Hepatocyte (in vitro differentiated cells): ENCODE measurements at regions not wholly inside any gene's neighbourhood (a gene's known extent, or its start where the extent isn't known, plus 50 kb on each side); places are given as distances from the start of the nearest gene placed in this dataset.

Experiments used
- DNase-seq: peaks from one replicate; pipeline ENCODE4 v3.0.0-alpha.2; 2016; ENCODE audit warnings: low spot score
- H2AFZ ChIP-seq: fragments of 200-600 bp; sonication (generic); 2 replicates; pipeline ENCODE4 v1.6.0; 2016; ENCODE audit warnings: antibody characterized with exemption, mild to moderate bottlenecking
- H3K27ac ChIP-seq: fragments of 200-600 bp; sonication (generic); 2 replicates; pipeline ENCODE4 v1.5.1; 2016; ENCODE audit warnings: mild to moderate bottlenecking
- H3K27me3 ChIP-seq: fragments of 200-600 bp; sonication (generic); 2 replicates; pipeline ENCODE4 v1.6.1; 2016
- H3K36me3 ChIP-seq: fragments of 200-600 bp; sonication (generic); replicated peaks from 2 replicates; pipeline ENCODE4 v1.5.1; 2016; ENCODE audit warnings: low read depth; ENCODE audit not compliant: insufficient read depth
- H3K4me1 ChIP-seq: fragments of 200-600 bp; sonication (generic); 2 replicates; pipeline ENCODE4 v1.5.1; 2016; ENCODE audit warnings: mild to moderate bottlenecking, moderate library complexity; ENCODE audit not compliant: insufficient read depth
- H3K4me2 ChIP-seq: fragments of 200-600 bp; sonication (generic); 2 replicates; pipeline ENCODE4 v1.6.0; 2016
- H3K4me3 ChIP-seq: fragments of 200-600 bp; sonication (generic); 2 replicates; pipeline ENCODE4 v1.5.1; 2016; ENCODE audit warnings: mild to moderate bottlenecking
- H3K79me2 ChIP-seq: fragments of 200-600 bp; sonication (generic); 2 replicates; pipeline ENCODE4 v1.6.0; 2017; ENCODE audit warnings: mild to moderate bottlenecking
- H3K9me2 ChIP-seq: fragments of 200-600 bp; sonication (generic); replicated peaks from 2 replicates; pipeline ENCODE4 v1.6.0; 2017; ENCODE audit warnings: mild to moderate bottlenecking; ENCODE audit not compliant: insufficient read depth
- H3K9me3 ChIP-seq: fragments of 200-600 bp; sonication (generic); 2 replicates; pipeline ENCODE4 v1.5.1; 2016; ENCODE audit warnings: low read depth, mild to moderate bottlenecking
- H4K20me1 ChIP-seq: fragments of 200-600 bp; sonication (generic); 2 replicates; pipeline ENCODE4 v1.6.0; 2016; ENCODE audit warnings: mild to moderate bottlenecking; ENCODE audit not compliant: insufficient read depth, poor library complexity, severe bottlenecking
- EZH2 ChIP-seq: fragments of 200-600 bp; sonication (generic); IDR thresholded peaks from 2 replicates; pipeline ENCODE4 v1.6.1; 2016; ENCODE audit warnings: antibody characterized with exemption, mild to moderate bottlenecking, borderline replicate concordance
- EZH2phosphoT487 ChIP-seq: fragments of 200-600 bp; sonication (generic); IDR thresholded peaks from one replicate; pipeline ENCODE4 v1.6.1; 2018; ENCODE audit warnings: antibody characterized with exemption, mild to moderate bottlenecking, low read depth, moderate library complexity; ENCODE audit not compliant: unreplicated experiment, severe bottlenecking
- WGBS: methylation state at CpG from one replicate; pipeline ENCODE4 v1.1.6; 2016; ENCODE audit warnings: low lambda C conversion rate; ENCODE audit errors: missing lambda C conversion rate; 5-methylcytosine and 5-hydroxymethylcytosine counted together
- TF ChIP-seq, protein P1 (sequence below): fragments of 200-600 bp; sonication (generic); IDR thresholded peaks from 2 replicates; pipeline ENCODE4 v1.5.1; 2016; ENCODE audit warnings: antibody characterized with exemption, mild to moderate bottlenecking; ENCODE audit not compliant: poor library complexity

DNA sequence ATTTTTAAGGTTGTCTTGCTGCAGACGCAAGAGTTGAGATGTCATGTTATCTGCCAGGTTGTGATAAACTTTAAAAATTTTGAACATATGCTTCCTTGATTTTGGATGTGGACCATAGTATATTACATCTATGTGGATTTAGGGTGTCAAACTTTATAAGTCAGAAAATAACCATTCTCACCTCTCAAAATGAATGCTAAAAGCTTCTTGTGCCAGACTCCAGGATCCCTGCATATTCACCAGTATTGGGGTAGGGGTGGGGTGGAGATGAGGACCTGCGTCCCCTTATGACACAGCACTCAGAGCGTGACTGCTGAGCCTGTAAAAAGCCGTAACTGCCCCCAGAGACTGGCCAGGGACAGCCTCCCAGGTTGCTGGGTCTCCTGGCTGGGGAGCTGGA is 524.4 kb downstream of the LMO7 start:
- WGBS, result 91% methylated on average over 4 of the region's 4 CpGs
- Histone ChIP-seq H3K9me3 (no peaks in the 10 kb centered on the region), H3K9me2 (no peaks in the 10 kb centered on the region), H3K27ac (no peak overlapping the region), H2AFZ (no peak overlapping the region), H3K79me2 (no peaks in the 10 kb centered on the region), H3K4me2 (no peak overlapping the region), H3K4me3 (no peak overlapping the region), H4K20me1 (no peaks in the 10 kb centered on the region), H3K4me1 (no peaks in the 10 kb centered on the region), H3K27me3 (no peaks in the 10 kb centered on the region), H3K36me3 (no peaks in the 10 kb centered on the region)
- TF ChIP-seq EZH2 (no peak), EZH2phosphoT487 (no peak)
- TF ChIP-seq, protein P1, sequence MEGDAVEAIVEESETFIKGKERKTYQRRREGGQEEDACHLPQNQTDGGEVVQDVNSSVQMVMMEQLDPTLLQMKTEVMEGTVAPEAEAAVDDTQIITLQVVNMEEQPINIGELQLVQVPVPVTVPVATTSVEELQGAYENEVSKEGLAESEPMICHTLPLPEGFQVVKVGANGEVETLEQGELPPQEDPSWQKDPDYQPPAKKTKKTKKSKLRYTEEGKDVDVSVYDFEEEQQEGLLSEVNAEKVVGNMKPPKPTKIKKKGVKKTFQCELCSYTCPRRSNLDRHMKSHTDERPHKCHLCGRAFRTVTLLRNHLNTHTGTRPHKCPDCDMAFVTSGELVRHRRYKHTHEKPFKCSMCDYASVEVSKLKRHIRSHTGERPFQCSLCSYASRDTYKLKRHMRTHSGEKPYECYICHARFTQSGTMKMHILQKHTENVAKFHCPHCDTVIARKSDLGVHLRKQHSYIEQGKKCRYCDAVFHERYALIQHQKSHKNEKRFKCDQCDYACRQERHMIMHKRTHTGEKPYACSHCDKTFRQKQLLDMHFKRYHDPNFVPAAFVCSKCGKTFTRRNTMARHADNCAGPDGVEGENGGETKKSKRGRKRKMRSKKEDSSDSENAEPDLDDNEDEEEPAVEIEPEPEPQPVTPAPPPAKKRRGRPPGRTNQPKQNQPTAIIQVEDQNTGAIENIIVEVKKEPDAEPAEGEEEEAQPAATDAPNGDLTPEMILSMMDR, result no peak
- DNase-seq, result no peak

DNA sequence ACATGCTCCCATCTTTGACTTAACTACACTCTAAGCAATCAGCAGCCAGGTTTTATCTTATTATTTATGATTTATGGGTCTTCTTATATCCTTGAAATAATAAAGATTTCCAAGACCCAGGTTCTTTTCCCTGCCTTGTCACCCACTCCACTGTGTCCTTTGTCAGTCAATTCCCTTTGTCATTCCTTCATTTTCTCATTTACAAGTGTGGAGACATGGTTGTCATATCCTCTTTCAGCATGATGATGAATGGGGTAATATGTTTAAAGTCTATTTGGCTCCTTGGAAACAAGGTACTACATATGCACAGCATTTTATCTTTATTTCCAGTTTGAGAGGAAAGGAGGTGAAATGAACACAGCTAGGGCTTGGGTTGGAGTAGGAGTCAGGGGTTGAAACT is 521.8 kb downstream of the LMO7 start:
- H3K4me1 ChIP-seq, result no peaks in the 10 kb centered on the region
- H3K4me2 ChIP-seq, result no peak overlapping the region
- H3K9me3 ChIP-seq, result no peaks in the 10 kb centered on the region
- H3K4me3 ChIP-seq, result no peak overlapping the region
- H3K79me2 ChIP-seq, result no peaks in the 10 kb centered on the region
- H2AFZ ChIP-seq, result no peak overlapping the region
- no peaks in the 10 kb centered on the region for H3K36me3 ChIP-seq
- no peak for DNase-seq
- H3K27me3 ChIP-seq, result no peaks in the 10 kb centered on the region
- no peak overlapping the region for H3K27ac ChIP-seq
- H3K9me2 ChIP-seq, result no peaks in the 10 kb centered on the region
- H4K20me1 ChIP-seq, result no peaks in the 10 kb centered on the region
- TF ChIP-seq EZH2phosphoT487 (no peak), EZH2 (no peak)
- TF ChIP-seq, protein P1, result no peak

DNA sequence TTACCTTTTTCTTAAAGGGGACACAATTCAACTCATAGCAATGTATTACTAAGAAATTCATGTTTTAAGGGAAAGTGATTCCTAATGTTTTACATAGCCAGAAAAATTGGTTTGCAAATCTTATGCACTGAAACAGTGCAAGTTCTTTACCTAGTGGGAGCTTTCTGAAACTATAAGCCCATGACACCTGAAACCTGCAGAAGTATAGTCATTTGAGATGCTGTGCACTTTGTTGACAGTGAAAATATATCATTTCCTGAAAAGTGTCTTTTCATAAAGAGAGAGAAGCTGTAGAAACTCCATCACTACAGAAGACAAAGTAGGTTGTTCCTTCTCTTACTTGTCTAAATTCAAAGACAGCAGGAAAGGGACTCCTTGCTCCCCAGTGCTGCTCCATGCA is 517.1 kb downstream of the LMO7 start:
- H3K4me2 ChIP-seq, result no peak overlapping the region
- no peak overlapping the region for H3K4me3 ChIP-seq
- H3K27ac ChIP-seq, result no peak overlapping the region
- TF ChIP-seq EZH2 (no peak), EZH2phosphoT487 (no peak)
- TF ChIP-seq, protein P1, result no peak
- no peaks in the 10 kb centered on the region for H3K9me3 ChIP-seq
- H3K9me2 ChIP-seq, result no peaks in the 10 kb centered on the region
- no peaks in the 10 kb centered on the region for H3K4me1 ChIP-seq
- H3K36me3 ChIP-seq, result no peaks in the 10 kb centered on the region
- no peak overlapping the region for H2AFZ ChIP-seq
- DNase-seq, result no peak
- no peaks in the 10 kb centered on the region for H4K20me1 ChIP-seq
- no peaks in the 10 kb centered on the region for H3K79me2 ChIP-seq
- no peaks in the 10 kb centered on the region for H3K27me3 ChIP-seq

DNA sequence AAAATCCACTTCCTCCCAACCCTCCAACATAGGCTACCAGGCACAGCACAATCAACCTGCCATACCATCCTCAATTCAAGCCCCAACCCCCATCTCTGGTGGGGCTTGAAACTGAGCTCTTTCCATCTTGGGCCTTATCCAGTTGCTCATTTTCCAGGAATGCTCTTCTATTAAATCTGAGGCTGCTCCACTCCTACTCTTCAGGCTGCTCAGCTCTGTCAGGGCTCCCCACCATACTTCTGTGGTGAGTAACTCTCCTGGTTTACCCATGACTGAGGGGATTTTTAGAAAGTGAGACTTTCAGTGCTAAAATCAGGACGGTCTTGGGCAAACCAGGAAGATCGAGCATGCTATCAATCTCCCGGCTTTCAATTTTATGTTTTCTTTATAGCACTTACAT is 512.8 kb downstream of the LMO7 start:
- Histone ChIP-seq H3K27ac (no peak overlapping the region), H3K4me2 (no peak overlapping the region), H3K27me3 (no peaks in the 10 kb centered on the region), H3K79me2 (no peaks in the 10 kb centered on the region), H3K36me3 (no peaks in the 10 kb centered on the region), H4K20me1 (no peaks in the 10 kb centered on the region), H3K9me2 (no peaks in the 10 kb centered on the region), H3K4me3 (no peak overlapping the region), H3K9me3 (no peaks in the 10 kb centered on the region), H3K4me1 (no peaks in the 10 kb centered on the region), H2AFZ (no peak overlapping the region)
- 54% methylated on average over 3 of the region's 3 CpGs for WGBS
- DNase-seq, result peak; percentile 13
- TF ChIP-seq, protein P1, result no peak
